ENCODE measurements at regions not wholly inside any gene's neighbourhood (a gene's known extent, or its start where the extent isn't known, plus 50 kb on each side); places are given as distances from the start of the nearest gene placed in this dataset.
"Not testable (repeated sequence)": the region's sequence is repeated elsewhere in the genome, so short reads cannot be mapped to it uniquely, and the experiment has no call there.

DNA sequence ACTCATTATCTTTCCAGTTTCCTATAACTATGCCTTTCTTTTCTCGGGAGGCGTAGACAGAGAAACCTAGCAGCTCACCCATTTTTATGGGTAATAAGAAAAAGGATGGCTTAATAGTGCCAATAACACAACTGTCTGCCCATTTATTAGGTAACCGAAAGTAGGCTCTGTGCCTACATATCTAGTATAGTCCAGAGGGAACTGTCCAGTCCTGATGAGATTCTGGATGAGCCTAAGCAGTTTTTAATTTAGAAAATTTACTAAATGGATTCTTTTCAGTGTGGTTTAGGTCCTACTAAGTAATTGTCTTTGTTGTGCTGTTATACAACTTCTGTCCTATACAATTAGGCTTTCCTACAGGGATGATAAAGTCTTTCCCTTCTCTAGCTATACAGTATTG lies 157.6 kb downstream of the UNC93B1 start:
- not testable (repeated sequence) for TF ChIP-seq POLR2A (IDR thresholded peaks at IDR 0.05; ENCODE audit: low read depth, low read length); EZH2 (IDR thresholded peaks at IDR 0.05; ENCODE audit: borderline replicate concordance, low read depth, low read length, severe bottlenecking); MYC (IDR thresholded peaks at IDR 0.05; ENCODE audit: low read depth, low read length); POLR2AphosphoS5 (IDR thresholded peaks at IDR 0.05; ENCODE audit: insufficient read depth, low read depth, low read length)
- TF ChIP-seq, protein P1, sequence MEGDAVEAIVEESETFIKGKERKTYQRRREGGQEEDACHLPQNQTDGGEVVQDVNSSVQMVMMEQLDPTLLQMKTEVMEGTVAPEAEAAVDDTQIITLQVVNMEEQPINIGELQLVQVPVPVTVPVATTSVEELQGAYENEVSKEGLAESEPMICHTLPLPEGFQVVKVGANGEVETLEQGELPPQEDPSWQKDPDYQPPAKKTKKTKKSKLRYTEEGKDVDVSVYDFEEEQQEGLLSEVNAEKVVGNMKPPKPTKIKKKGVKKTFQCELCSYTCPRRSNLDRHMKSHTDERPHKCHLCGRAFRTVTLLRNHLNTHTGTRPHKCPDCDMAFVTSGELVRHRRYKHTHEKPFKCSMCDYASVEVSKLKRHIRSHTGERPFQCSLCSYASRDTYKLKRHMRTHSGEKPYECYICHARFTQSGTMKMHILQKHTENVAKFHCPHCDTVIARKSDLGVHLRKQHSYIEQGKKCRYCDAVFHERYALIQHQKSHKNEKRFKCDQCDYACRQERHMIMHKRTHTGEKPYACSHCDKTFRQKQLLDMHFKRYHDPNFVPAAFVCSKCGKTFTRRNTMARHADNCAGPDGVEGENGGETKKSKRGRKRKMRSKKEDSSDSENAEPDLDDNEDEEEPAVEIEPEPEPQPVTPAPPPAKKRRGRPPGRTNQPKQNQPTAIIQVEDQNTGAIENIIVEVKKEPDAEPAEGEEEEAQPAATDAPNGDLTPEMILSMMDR (IDR thresholded peaks at IDR 0.05; ENCODE audit: extremely low read depth in 1 of 2, insufficient read depth in 1 of 2, low read depth in 1 of 2, low read length in 2 of 2): not testable (repeated sequence)
